H1 (cell line): ENCODE measurements at regions not wholly inside any gene's neighbourhood (a gene's known extent, or its start where the extent isn't known, plus 50 kb on each side); places are given as distances from the start of the nearest gene placed in this dataset.

Experiments
- CTCF ChIA-PET: fragments of 300-600 bp; sonication (Branson Sonifier 250); formaldehyde crosslinking; loops from one replicate; lab custom pipeline; 2021; ENCODE audit not compliant: partially characterized antibody; lab: Charles Lee
- POLR2A ChIA-PET: fragments of 300-600 bp; sonication (Branson Sonifier 250); formaldehyde crosslinking; loops from one replicate; lab custom pipeline; 2021; ENCODE audit warnings: inconsistent platforms; ENCODE audit not compliant: partially characterized antibody; lab: Charles Lee
- DNase-seq, 2 experiments: peaks; one replicate each; pipeline versions ENCODE4 v3.0.0 to v3.0.0-alpha.2; 2010 to 2022; ENCODE audit warnings: low spot score in 2 of 2, low read depth in 1 of 2, mixed read lengths in 1 of 2
- FAIRE-seq: peaks from 2 replicates; lab custom pipeline; 2011; peaks lifted over from hg19 to GRCh38; lab: Jason Lieb, UNC
- H2AFZ ChIP-seq: 2 replicates; pipeline ENCODE4 v1.8.1; 2012; ENCODE audit warnings: low read length, inconsistent platforms
- H2AK5ac ChIP-seq: 2 replicates; pipeline ENCODE4 v1.6.1; 2013; ENCODE audit warnings: low read depth, low read length
- H2BK120ac ChIP-seq: replicated peaks from 2 replicates; pipeline ENCODE3; 2013; ENCODE audit warnings: low read depth, low read length, inconsistent platforms
- H2BK12ac ChIP-seq: 2 replicates; pipeline ENCODE4 v1.6.1; 2013; ENCODE audit warnings: low read depth, low read length
- H2BK15ac ChIP-seq: 2 replicates; pipeline ENCODE4 v1.6.1; 2013; ENCODE audit warnings: low read length
- H2BK20ac ChIP-seq: 2 replicates; pipeline ENCODE4 v1.6.1; 2013; ENCODE audit warnings: low read length
- H2BK5ac ChIP-seq: 2 replicates; pipeline ENCODE4 v1.6.1; 2013; ENCODE audit warnings: low read depth, low read length
- H3K14ac ChIP-seq: 2 replicates; pipeline ENCODE4 v1.6.1; 2013; ENCODE audit warnings: inconsistent platforms; ENCODE audit not compliant: insufficient read length
- H3K18ac ChIP-seq: 2 replicates; pipeline ENCODE4 v1.6.1; 2013; ENCODE audit warnings: low read length; ENCODE audit errors: extremely low read depth
- H3K23ac ChIP-seq: 2 replicates; pipeline ENCODE4 v1.6.1; 2013; ENCODE audit warnings: inconsistent platforms; ENCODE audit not compliant: insufficient read length
- H3K23me2 ChIP-seq: 2 replicates; pipeline ENCODE4 v1.6.1; 2013; ENCODE audit warnings: low read depth, low read length
- H3K27ac ChIP-seq: 2 replicates; pipeline ENCODE4 v1.6.1; 2011; ENCODE audit warnings: low read depth, low read length, inconsistent platforms
- H3K27me3 ChIP-seq, 4 experiments: replicated peaks in 1 of 4; 1 replicate in 1 of 4; 2 replicates in 3 of 4; pipeline versions ENCODE4 v1.6.1 to v1.8.1; 2011 to 2013; ENCODE audit warnings: low read length in 3 of 4, mild to moderate bottlenecking in 3 of 4, inconsistent platforms in 2 of 4, mixed read lengths in 2 of 4, moderate library complexity in 1 of 4; ENCODE audit not compliant: control insufficient read depth in 3 of 4, insufficient read depth in 3 of 4; ENCODE audit errors: extremely low read depth in 1 of 4
- H3K36me3 ChIP-seq, 4 experiments: 2 replicates each; pipeline versions ENCODE4 v1.6.1 to v1.8.1; 2011 to 2013; ENCODE audit warnings: mild to moderate bottlenecking in 4 of 4, low read length in 3 of 4, moderate library complexity in 2 of 4, control low read depth in 1 of 4, inconsistent platforms in 1 of 4; ENCODE audit not compliant: insufficient read depth in 4 of 4, control insufficient read depth in 2 of 4
- H3K4ac ChIP-seq: replicated peaks from 2 replicates; pipeline ENCODE3; 2013; ENCODE audit warnings: low read length, low read depth, mixed read lengths, inconsistent platforms; ENCODE audit not compliant: insufficient read length
- H3K4me1 ChIP-seq, 4 experiments: replicated peaks in 1 of 4; 1 replicate in 1 of 4; 2 replicates in 3 of 4; pipeline versions ENCODE4 v1.6.1 to v1.8.1; 2011 to 2013; ENCODE audit warnings: low read length in 3 of 4, inconsistent platforms in 2 of 4, mixed read lengths in 1 of 4; ENCODE audit not compliant: insufficient read depth in 4 of 4, control insufficient read depth in 3 of 4
- H3K4me2 ChIP-seq, 2 experiments: 2 replicates each; pipeline versions ENCODE4 v1.6.1 to v1.8.1; 2011 to 2013; ENCODE audit warnings: low read depth in 2 of 2, low read length in 2 of 2, control low read depth in 1 of 2, inconsistent platforms in 1 of 2, mild to moderate bottlenecking in 1 of 2; ENCODE audit not compliant: insufficient read depth in 1 of 2
- H3K4me3 ChIP-seq, 4 experiments: fragments of 200-600, 300-600 bp in 1 of 4; sonication (generic), shearing (Covaris generic), sonication (Bioruptor Twin) in 1 of 4; 2 replicates each; pipeline versions ENCODE4 v1.5.1 to v1.8.1; 2011 to 2016; ENCODE audit warnings: low read length in 4 of 4, low read depth in 3 of 4, control low read depth in 2 of 4, inconsistent platforms in 2 of 4, mild to moderate bottlenecking in 2 of 4, mixed read lengths in 1 of 4, moderate library complexity in 1 of 4; ENCODE audit not compliant: insufficient read depth in 2 of 4; ENCODE audit errors: extremely low read depth in 1 of 4
- H3K56ac ChIP-seq: replicated peaks from 2 replicates; pipeline ENCODE3; 2013; ENCODE audit warnings: low read depth, mild to moderate bottlenecking, mixed read lengths, low read length, inconsistent platforms; ENCODE audit not compliant: insufficient read length
- H3K79me1 ChIP-seq: 2 replicates; pipeline ENCODE4 v1.6.1; 2013; ENCODE audit warnings: low read depth, low read length, control low read depth
- H3K79me2 ChIP-seq, 2 experiments: 2 replicates each; pipeline versions ENCODE4 v1.6.1 to v1.8.1; 2012 to 2013; ENCODE audit warnings: low read length in 2 of 2, mild to moderate bottlenecking in 2 of 2, inconsistent platforms in 1 of 2; ENCODE audit not compliant: insufficient read depth in 2 of 2, control insufficient read depth in 1 of 2
- H3K9ac ChIP-seq, 4 experiments: replicated peaks in 1 of 4; 1 replicate in 1 of 4; 2 replicates in 3 of 4; pipeline versions ENCODE4 v1.6.1 to v1.8.1; 2011 to 2013; ENCODE audit warnings: low read depth in 3 of 4, low read length in 3 of 4, control low read depth in 2 of 4, mild to moderate bottlenecking in 2 of 4, moderate library complexity in 2 of 4, inconsistent platforms in 1 of 4; ENCODE audit errors: extremely low read depth in 1 of 4
- H3K9me3 ChIP-seq, 2 experiments: 2 replicates each; pipeline versions ENCODE4 v1.6.1 to v1.8.1; 2012 to 2013; ENCODE audit warnings: mild to moderate bottlenecking in 2 of 2, moderate library complexity in 2 of 2, control low read depth in 1 of 2, inconsistent platforms in 1 of 2, low read depth in 1 of 2, low read length in 1 of 2, mixed read lengths in 1 of 2; ENCODE audit not compliant: insufficient read depth in 2 of 2
- H4K20me1 ChIP-seq, 2 experiments: replicated peaks in 1 of 2; 2 replicates each; pipeline versions ENCODE3 to v1.8.1; 2011 to 2013; ENCODE audit warnings: inconsistent platforms in 2 of 2, low read length in 2 of 2, mild to moderate bottlenecking in 1 of 2; ENCODE audit not compliant: insufficient read depth in 2 of 2, control insufficient read depth in 1 of 2
- H4K5ac ChIP-seq: 2 replicates; pipeline ENCODE4 v1.6.1; 2013; ENCODE audit warnings: low read length, low read depth, mixed read lengths, inconsistent platforms; ENCODE audit not compliant: insufficient read length
- H4K8ac ChIP-seq: 2 replicates; pipeline ENCODE4 v1.8.0; 2013; ENCODE audit warnings: mild to moderate bottlenecking, moderate library complexity, low read length, inconsistent platforms; ENCODE audit not compliant: insufficient read depth; ENCODE audit errors: extremely low read depth
- H4K91ac ChIP-seq: replicated peaks from 2 replicates; pipeline ENCODE3; 2013; ENCODE audit warnings: low read length, mixed read lengths, inconsistent platforms; ENCODE audit not compliant: insufficient read length
- CHD2 ChIP-seq: IDR thresholded peaks from 2 replicates; pipeline ENCODE4 v1.6.1; 2012; ENCODE audit warnings: low read length, improper control_type of control experiment
- CREB1 ChIP-seq: IDR thresholded peaks from 2 replicates; pipeline ENCODE4 v1.6.1; 2012; ENCODE audit warnings: inconsistent platforms
- EZH2 ChIP-seq: fragments of 200-600 bp; sonication (generic); IDR thresholded peaks from 2 replicates; pipeline ENCODE4 v1.7.1; 2012; ENCODE audit warnings: low read depth, mild to moderate bottlenecking, moderate library complexity, low read length, inconsistent platforms; ENCODE audit not compliant: severe bottlenecking
- GABPA ChIP-seq: IDR thresholded peaks from 2 replicates; pipeline ENCODE4 v1.6.1; 2011; ENCODE audit warnings: mild to moderate bottlenecking, low read length, moderate library complexity, borderline replicate concordance; ENCODE audit not compliant: insufficient read depth
- HDAC2 ChIP-seq, 2 experiments: fragments of 300-600 bp in 1 of 2; sonication (generic) in 1 of 2; IDR thresholded peaks; 2 replicates each; pipeline ENCODE4 v1.6.1; 2011 to 2012; ENCODE audit warnings: low read depth in 2 of 2, low read length in 2 of 2, mild to moderate bottlenecking in 2 of 2, moderate library complexity in 2 of 2, borderline replicate concordance in 1 of 2, inconsistent platforms in 1 of 2
- KDM1A ChIP-seq: fragments of 200-600, 300-600 bp; sonication (generic); IDR thresholded peaks from 2 replicates; pipeline ENCODE4 v1.7.1; 2016; ENCODE audit warnings: mild to moderate bottlenecking, low read length, borderline replicate concordance
- MAFK ChIP-seq: IDR thresholded peaks from 2 replicates; pipeline ENCODE4 v1.6.1; 2012; ENCODE audit warnings: low read depth, mild to moderate bottlenecking, improper control_type of control experiment, low read length
- NANOG ChIP-seq: IDR thresholded peaks from 2 replicates; pipeline ENCODE4 v1.6.1; 2011; ENCODE audit warnings: low read length, low read depth, mild to moderate bottlenecking, inconsistent platforms; ENCODE audit not compliant: insufficient read depth, poor library complexity, severe bottlenecking
- POLR2A ChIP-seq, 2 experiments: IDR thresholded peaks; 1 replicate in 1 of 2; 2 replicates in 1 of 2; pipeline ENCODE4 v1.6.1; 2011; ENCODE audit warnings: low read depth in 2 of 2, low read length in 2 of 2, mild to moderate bottlenecking in 2 of 2; ENCODE audit errors: control extremely low read depth in 1 of 2
- POU5F1 ChIP-seq: IDR thresholded peaks from 2 replicates; pipeline ENCODE4 v1.6.1; 2011; ENCODE audit warnings: low read depth, mild to moderate bottlenecking, low read length, moderate library complexity
- RXRA ChIP-seq: IDR thresholded peaks from 2 replicates; pipeline ENCODE4 v1.6.1; 2011; ENCODE audit warnings: low read depth, mild to moderate bottlenecking, low read length, moderate library complexity; ENCODE audit not compliant: insufficient read depth
- SIN3A ChIP-seq, 2 experiments: IDR thresholded peaks in 1 of 2; conservative IDR thresholded peaks in 1 of 2; 2 replicates each; pipeline ENCODE4 v1.6.1; 2011 to 2012; ENCODE audit warnings: low read length in 2 of 2, improper control_type of control experiment in 1 of 2, low read depth in 1 of 2, mild to moderate bottlenecking in 1 of 2
- TAF1 ChIP-seq: IDR thresholded peaks from 2 replicates; pipeline ENCODE4 v1.6.1; 2011; ENCODE audit warnings: mild to moderate bottlenecking, low read depth, low read length
- WGBS, 2 experiments: shearing (Covaris generic) in 1 of 2; methylation state at CpG; one replicate each; pipeline versions ENCODE4 v1.1.6 to v1.1.7; 2013 to 2015; ENCODE audit warnings: low lambda C conversion rate in 2 of 2, mixed read lengths in 2 of 2, inconsistent platforms in 1 of 2, low coverage in 1 of 2, missing lambda C conversion rate in 1 of 2; ENCODE audit not compliant: insufficient replicate concordance in 2 of 2, insufficient coverage in 1 of 2, insufficient read length in 1 of 2; ENCODE audit errors: extremely low coverage in 1 of 2, missing lambda C conversion rate in 1 of 2; 5-methylcytosine and 5-hydroxymethylcytosine counted together
- TF ChIP-seq, protein P1 (sequence below): IDR thresholded peaks from 2 replicates; pipeline ENCODE4 v1.6.1; 2012; ENCODE audit warnings: inconsistent platforms

DNA sequence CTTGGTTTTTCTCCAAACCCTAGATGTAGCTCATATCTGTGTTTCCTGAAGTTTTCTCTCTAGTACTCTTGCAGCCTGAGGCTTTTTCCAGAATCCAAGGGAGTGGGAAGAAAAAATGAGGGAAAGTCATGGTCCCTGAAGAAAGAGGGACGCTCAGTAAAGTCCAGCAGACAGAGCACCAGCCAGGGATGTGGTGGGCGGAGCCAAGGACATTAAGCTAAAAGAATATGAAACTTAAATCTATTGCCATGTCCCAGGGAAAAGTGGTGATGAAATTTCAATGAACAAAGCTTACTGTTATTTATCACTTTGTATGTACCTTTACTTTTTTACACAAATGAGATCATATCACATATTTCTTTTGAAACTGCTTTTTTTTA is 430.2 kb downstream of the USP25 start:
- Histone ChIP-seq H3K79me2 (no peaks in the 10 kb centered on the region), H3K4ac (no peak overlapping the region), H3K18ac (no peak overlapping the region), H3K27me3 (no peaks in the 10 kb centered on the region), H3K79me1 (no peaks in the 10 kb centered on the region), H3K4me2 (no peak overlapping the region), H3K9ac (no peak overlapping the region), H4K91ac (no peak overlapping the region), H3K27ac (no peak overlapping the region), H2BK5ac (no peak overlapping the region), H3K14ac (no peak overlapping the region), H2BK20ac (no peak overlapping the region), H4K20me1 (no peaks in the 10 kb centered on the region), H3K23me2 (no peaks in the 10 kb centered on the region), H3K4me1 (no peaks in the 10 kb centered on the region; a peak in 1 of 7 replicates), H2AFZ (no peak overlapping the region), H2AK5ac (no peak overlapping the region), H3K4me3 (no peak overlapping the region), H2BK12ac (no peak overlapping the region), H3K56ac (no peak overlapping the region), H4K8ac (no peak overlapping the region), H3K23ac (no peak overlapping the region), H3K9me3 (no peaks in the 10 kb centered on the region), H4K5ac (no peak overlapping the region), H2BK120ac (no peak overlapping the region), H3K36me3 (no peaks in the 10 kb centered on the region), H2BK15ac (no peak overlapping the region)
- FAIRE-seq (no peak), DNase-seq (no peak)
- 78% methylated on average over 2 of the region's 2 CpGs; no CpG with 5 or more reads in 1 of the 2 experiments for WGBS, 2 experiments
- no peak for TF ChIP-seq CREB1
- TF ChIP-seq MAFK = no peak
- TF ChIP-seq EZH2 = no peak
- TF ChIP-seq POU5F1 = no peak
- no peak for TF ChIP-seq CHD2
- TF ChIP-seq SIN3A (conservative IDR thresholded peaks at IDR 0.05 in 1 of 2, IDR thresholded peaks at IDR 0.05 in 1 of 2; ENCODE audit: low read depth in 1 of 2, low read length in 2 of 2) = no peak
- no peak for TF ChIP-seq POLR2A (IDR thresholded peaks at IDR 0.05; ENCODE audit: control extremely low read depth in 1 of 2, low read depth in 2 of 2, low read length in 2 of 2)
- no peak for TF ChIP-seq GABPA
- TF ChIP-seq TAF1 = no peak
- no peak for TF ChIP-seq NANOG
- TF ChIP-seq, protein P1, sequence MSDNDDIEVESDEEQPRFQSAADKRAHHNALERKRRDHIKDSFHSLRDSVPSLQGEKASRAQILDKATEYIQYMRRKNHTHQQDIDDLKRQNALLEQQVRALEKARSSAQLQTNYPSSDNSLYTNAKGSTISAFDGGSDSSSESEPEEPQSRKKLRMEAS = no peak
- TF ChIP-seq RXRA = no peak
- no peak for TF ChIP-seq HDAC2 (IDR thresholded peaks at IDR 0.05; ENCODE audit: borderline replicate concordance in 1 of 2, low read depth in 2 of 2, low read length in 2 of 2)
- TF ChIP-seq KDM1A = no peak
- ChIA-PET CTCF (no interaction called here), POLR2A (no interaction called here)
